Liver (tissue), 7 donors: ENCODE measurements at regions not wholly inside any gene's neighbourhood (a gene's known extent, or its start where the extent isn't known, plus 50 kb on each side); places are given as distances from the start of the nearest gene placed in this dataset.

Source experiments
- DNase-seq: peaks from one replicate; pipeline ENCODE4 v3.0.0-alpha.2; 2017; ENCODE audit warnings: low spot score
- H3K27ac ChIP-seq, 2 donors: one replicate each; pipeline ENCODE4 v1.7.0; 2013; ENCODE audit warnings: inconsistent platforms in 2 of 2, low read length in 2 of 2, control low read depth in 1 of 2, low read depth in 1 of 2, mild to moderate bottlenecking in 1 of 2
- H3K27me3 ChIP-seq, 4 donors: one replicate each; pipeline versions ENCODE4 v1.6.1 to v1.7.0; 2013; ENCODE audit warnings: low read length in 3 of 4, inconsistent platforms in 1 of 4, mild to moderate bottlenecking in 1 of 4, moderate library complexity in 1 of 4; ENCODE audit not compliant: control insufficient read depth in 4 of 4, insufficient read depth in 4 of 4
- H3K36me3 ChIP-seq, 4 donors: one replicate each; pipeline versions ENCODE4 v1.6.1 to v1.7.0; 2013; ENCODE audit warnings: low read length in 3 of 4, mild to moderate bottlenecking in 3 of 4, low read depth in 1 of 4, moderate library complexity in 1 of 4; ENCODE audit not compliant: control insufficient read depth in 4 of 4, insufficient read depth in 3 of 4
- H3K4me1 ChIP-seq, 4 donors: one replicate each; pipeline versions ENCODE4 v1.6.1 to v1.7.0; 2013; ENCODE audit warnings: low read length in 3 of 4, mild to moderate bottlenecking in 3 of 4, moderate library complexity in 1 of 4; ENCODE audit not compliant: control insufficient read depth in 4 of 4, insufficient read depth in 4 of 4
- H3K4me3 ChIP-seq, 3 donors: one replicate each; pipeline versions ENCODE4 v1.6.1 to v1.7.0; 2013; ENCODE audit warnings: low read length in 3 of 3, control low read depth in 1 of 3, low read depth in 1 of 3, mild to moderate bottlenecking in 1 of 3
- H3K9ac ChIP-seq, 2 donors: one replicate each; pipeline ENCODE4 v1.7.0; 2013; ENCODE audit warnings: low read length in 2 of 2, mild to moderate bottlenecking in 2 of 2, moderate library complexity in 2 of 2, control low read depth in 1 of 2, low read depth in 1 of 2
- H3K9me3 ChIP-seq, 4 donors: one replicate each; pipeline versions ENCODE4 v1.6.1 to v1.7.0; 2013; ENCODE audit warnings: low read length in 3 of 4; ENCODE audit not compliant: control insufficient read depth in 4 of 4
- ATF3 ChIP-seq: IDR thresholded peaks from 2 replicates; pipeline ENCODE4 v1.6.1; 2016; ENCODE audit warnings: antibody characterized with exemption
- FOXA1 ChIP-seq: IDR thresholded peaks from 2 replicates; pipeline ENCODE4 v1.6.1; 2016; ENCODE audit warnings: antibody characterized with exemption
- HNF4A ChIP-seq, 2 donors: conservative IDR thresholded peaks; 2 replicates each; pipeline ENCODE4 v1.6.1; 2016; ENCODE audit warnings: antibody characterized with exemption in 2 of 2, mild to moderate bottlenecking in 2 of 2
- HNF4G ChIP-seq: IDR thresholded peaks from 2 replicates; pipeline ENCODE4 v1.6.1; 2016; ENCODE audit warnings: antibody characterized with exemption
- NR2F2 ChIP-seq: IDR thresholded peaks from 2 replicates; pipeline ENCODE4 v1.6.1; 2016; ENCODE audit warnings: antibody characterized with exemption
- RAD21 ChIP-seq, 2 donors: IDR thresholded peaks; 2 replicates each; pipeline ENCODE4 v1.6.1; 2016; ENCODE audit warnings: antibody characterized with exemption in 2 of 2, mild to moderate bottlenecking in 2 of 2
- RXRA ChIP-seq, 2 donors: IDR thresholded peaks; 2 replicates each; pipeline ENCODE4 v1.6.1; 2017 to 2018; ENCODE audit warnings: antibody characterized with exemption in 2 of 2, mild to moderate bottlenecking in 1 of 2
- SP1 ChIP-seq: IDR thresholded peaks from 2 replicates; pipeline ENCODE4 v1.6.1; 2018; ENCODE audit warnings: antibody characterized with exemption, mild to moderate bottlenecking
- YY1 ChIP-seq: IDR thresholded peaks from 2 replicates; pipeline ENCODE4 v1.6.1; 2016; ENCODE audit warnings: antibody characterized with exemption, mild to moderate bottlenecking
- WGBS: extraction: QIAGEN DNeasy Blood & Tissue Kit; methylation state at CpG from one replicate; pipeline ENCODE4 v1.1.7; 2013; 5-methylcytosine and 5-hydroxymethylcytosine counted together
- TF ChIP-seq, protein P1 (sequence below): IDR thresholded peaks from 2 replicates; pipeline ENCODE4 v1.6.1; 2016; ENCODE audit warnings: antibody characterized with exemption, mild to moderate bottlenecking
- TF ChIP-seq, protein P2 (sequence below): IDR thresholded peaks from 2 replicates; pipeline ENCODE4 v1.6.1; 2016; ENCODE audit warnings: antibody characterized with exemption
- TF ChIP-seq, protein P3 (sequence below): IDR thresholded peaks from 2 replicates; pipeline ENCODE4 v1.6.1; 2016; ENCODE audit warnings: antibody characterized with exemption
- donor health status: healthy.
- donor health status: healthy.
- donor health status: healthy.
- donor health status: healthy.

DNA sequence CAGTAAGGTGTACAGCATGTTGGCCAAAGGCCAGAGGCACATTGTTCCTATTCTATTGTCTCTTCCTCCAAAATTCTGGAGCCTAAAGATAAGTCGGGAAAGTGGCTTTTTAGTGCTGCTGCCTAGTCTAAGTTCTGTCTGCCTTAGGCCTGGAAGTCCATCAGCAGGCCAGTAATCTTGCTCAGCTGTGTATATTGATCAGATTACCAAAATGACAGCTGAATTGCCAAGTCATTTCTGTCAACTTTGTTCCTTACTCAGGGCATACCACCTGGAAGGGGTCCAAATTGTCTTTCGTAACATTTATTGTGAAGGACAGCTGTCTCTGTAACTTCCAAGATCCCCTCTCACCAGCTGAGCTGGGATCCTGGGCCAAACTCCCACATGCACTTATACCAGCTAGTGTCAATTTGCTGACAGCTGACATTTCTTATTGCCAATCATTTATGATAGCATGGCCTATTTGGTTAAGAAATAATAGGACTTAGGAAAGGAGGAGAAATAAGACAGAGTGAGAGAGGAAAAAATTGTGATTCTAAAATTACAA is 116.8 kb upstream of the FSHR start:
- no peak for DNase-seq
- H3K4me1 ChIP-seq = no peaks in the 10 kb centered on the region
- H3K9ac ChIP-seq = no peak overlapping the region
- no peaks in the 10 kb centered on the region for H3K27me3 ChIP-seq
- H3K4me3 ChIP-seq = no peak overlapping the region
- no peak overlapping the region for H3K27ac ChIP-seq
- H3K36me3 ChIP-seq = no peaks in the 10 kb centered on the region
- H3K9me3 ChIP-seq = no peaks in the 10 kb centered on the region
- 38% methylated on average over 2 of the region's 2 CpGs for WGBS
- TF ChIP-seq NR2F2 = no peak
- TF ChIP-seq, protein P1, sequence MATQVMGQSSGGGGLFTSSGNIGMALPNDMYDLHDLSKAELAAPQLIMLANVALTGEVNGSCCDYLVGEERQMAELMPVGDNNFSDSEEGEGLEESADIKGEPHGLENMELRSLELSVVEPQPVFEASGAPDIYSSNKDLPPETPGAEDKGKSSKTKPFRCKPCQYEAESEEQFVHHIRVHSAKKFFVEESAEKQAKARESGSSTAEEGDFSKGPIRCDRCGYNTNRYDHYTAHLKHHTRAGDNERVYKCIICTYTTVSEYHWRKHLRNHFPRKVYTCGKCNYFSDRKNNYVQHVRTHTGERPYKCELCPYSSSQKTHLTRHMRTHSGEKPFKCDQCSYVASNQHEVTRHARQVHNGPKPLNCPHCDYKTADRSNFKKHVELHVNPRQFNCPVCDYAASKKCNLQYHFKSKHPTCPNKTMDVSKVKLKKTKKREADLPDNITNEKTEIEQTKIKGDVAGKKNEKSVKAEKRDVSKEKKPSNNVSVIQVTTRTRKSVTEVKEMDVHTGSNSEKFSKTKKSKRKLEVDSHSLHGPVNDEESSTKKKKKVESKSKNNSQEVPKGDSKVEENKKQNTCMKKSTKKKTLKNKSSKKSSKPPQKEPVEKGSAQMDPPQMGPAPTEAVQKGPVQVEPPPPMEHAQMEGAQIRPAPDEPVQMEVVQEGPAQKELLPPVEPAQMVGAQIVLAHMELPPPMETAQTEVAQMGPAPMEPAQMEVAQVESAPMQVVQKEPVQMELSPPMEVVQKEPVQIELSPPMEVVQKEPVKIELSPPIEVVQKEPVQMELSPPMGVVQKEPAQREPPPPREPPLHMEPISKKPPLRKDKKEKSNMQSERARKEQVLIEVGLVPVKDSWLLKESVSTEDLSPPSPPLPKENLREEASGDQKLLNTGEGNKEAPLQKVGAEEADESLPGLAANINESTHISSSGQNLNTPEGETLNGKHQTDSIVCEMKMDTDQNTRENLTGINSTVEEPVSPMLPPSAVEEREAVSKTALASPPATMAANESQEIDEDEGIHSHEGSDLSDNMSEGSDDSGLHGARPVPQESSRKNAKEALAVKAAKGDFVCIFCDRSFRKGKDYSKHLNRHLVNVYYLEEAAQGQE = no peak
- no peak for TF ChIP-seq HNF4G
- TF ChIP-seq, protein P2, sequence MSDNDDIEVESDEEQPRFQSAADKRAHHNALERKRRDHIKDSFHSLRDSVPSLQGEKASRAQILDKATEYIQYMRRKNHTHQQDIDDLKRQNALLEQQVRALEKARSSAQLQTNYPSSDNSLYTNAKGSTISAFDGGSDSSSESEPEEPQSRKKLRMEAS = no peak
- no peak for TF ChIP-seq RAD21 (IDR thresholded peaks at IDR 0.05)
- TF ChIP-seq YY1 = no peak
- TF ChIP-seq RXRA (IDR thresholded peaks at IDR 0.05) = no peak
- no peak for TF ChIP-seq HNF4A (conservative IDR thresholded peaks at IDR 0.05)
- no peak for TF ChIP-seq ATF3
- TF ChIP-seq SP1 = no peak

DNA sequence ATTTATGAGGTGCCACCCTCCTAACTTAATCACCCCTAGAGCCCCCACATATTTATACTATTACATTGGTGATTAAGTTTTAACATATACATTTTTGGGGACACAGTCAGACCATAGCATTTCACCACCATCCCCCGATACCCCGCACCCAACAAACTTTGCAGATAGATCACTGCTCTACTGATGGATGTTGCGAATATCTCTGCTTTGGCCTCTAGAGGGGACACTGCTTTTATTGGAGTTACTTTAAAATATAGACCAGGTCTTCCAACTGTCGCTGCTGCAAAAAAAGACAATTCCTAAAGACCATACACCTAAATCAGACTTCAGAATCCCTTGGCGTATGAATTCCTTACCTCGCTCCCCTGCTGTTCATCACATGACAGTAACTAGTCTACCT is 115.8 kb upstream of the FSHR start:
- H3K27me3 ChIP-seq = peaks cover 0 to under 1% (median 0%) of the 10 kb centered on the region in 4 donors
- H3K4me3 ChIP-seq = no peak overlapping the region
- no peaks in the 10 kb centered on the region for H3K9me3 ChIP-seq
- no peak overlapping the region for H3K27ac ChIP-seq
- no peak for TF ChIP-seq FOXA1
- no peak for TF ChIP-seq YY1
- TF ChIP-seq, protein P1 = no peak
- TF ChIP-seq RAD21 (IDR thresholded peaks at IDR 0.05) = no peak
- TF ChIP-seq, protein P3, sequence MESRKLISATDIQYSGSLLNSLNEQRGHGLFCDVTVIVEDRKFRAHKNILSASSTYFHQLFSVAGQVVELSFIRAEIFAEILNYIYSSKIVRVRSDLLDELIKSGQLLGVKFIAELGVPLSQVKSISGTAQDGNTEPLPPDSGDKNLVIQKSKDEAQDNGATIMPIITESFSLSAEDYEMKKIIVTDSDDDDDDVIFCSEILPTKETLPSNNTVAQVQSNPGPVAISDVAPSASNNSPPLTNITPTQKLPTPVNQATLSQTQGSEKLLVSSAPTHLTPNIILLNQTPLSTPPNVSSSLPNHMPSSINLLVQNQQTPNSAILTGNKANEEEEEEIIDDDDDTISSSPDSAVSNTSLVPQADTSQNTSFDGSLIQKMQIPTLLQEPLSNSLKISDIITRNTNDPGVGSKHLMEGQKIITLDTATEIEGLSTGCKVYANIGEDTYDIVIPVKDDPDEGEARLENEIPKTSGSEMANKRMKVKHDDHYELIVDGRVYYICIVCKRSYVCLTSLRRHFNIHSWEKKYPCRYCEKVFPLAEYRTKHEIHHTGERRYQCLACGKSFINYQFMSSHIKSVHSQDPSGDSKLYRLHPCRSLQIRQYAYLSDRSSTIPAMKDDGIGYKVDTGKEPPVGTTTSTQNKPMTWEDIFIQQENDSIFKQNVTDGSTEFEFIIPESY = no peak
- no peak for TF ChIP-seq SP1
- H3K9ac ChIP-seq = no peak overlapping the region
- no peak for DNase-seq
- no peaks in the 10 kb centered on the region for H3K36me3 ChIP-seq
- 97% methylated on average over 6 of the region's 6 CpGs for WGBS
- H3K4me1 ChIP-seq = no peaks in the 10 kb centered on the region
